ENCODE measurements at regions not wholly inside any gene's neighbourhood (a gene's known extent, or its start where the extent isn't known, plus 50 kb on each side); places are given as distances from the start of the nearest gene placed in this dataset.
"Not testable (repeated sequence)": the region's sequence is repeated elsewhere in the genome, so short reads cannot be mapped to it uniquely, and the experiment has no call there.

- DNase-seq (ENCODE audit: low spot score): no peak
Measured at GRCh38 chr1:73842436-73842835, 355.5 kb downstream of the LRRIQ3 start.

- DNase-seq (ENCODE audit: low spot score): peak; percentile 3
Measured at GRCh38 chr1:73839922-73840321, 358.1 kb downstream of the LRRIQ3 start.

- DNase-seq (ENCODE audit: low spot score): no peak
Measured at GRCh38 chr1:73832276-73833181, 365.4 kb downstream of the LRRIQ3 start.

- not testable (repeated sequence) for DNase-seq (ENCODE audit: low spot score)
Measured at GRCh38 chr1:73827283-73827682, 370.7 kb downstream of the LRRIQ3 start.

GRCh38 chr1:73824065-73824464, 373.9 kb downstream of the LRRIQ3 start:
- no peak for DNase-seq (ENCODE audit: low spot score)

- no peak for DNase-seq (ENCODE audit: low spot score)
Measured at GRCh38 chr1:73821520-73821919, 376.5 kb downstream of the LRRIQ3 start.

GRCh38 chr1:73820843-73821242, 377.1 kb downstream of the LRRIQ3 start:
- DNase-seq (ENCODE audit: low spot score): no peak

GRCh38 chr1:73813716-73814115, 384.3 kb downstream of the LRRIQ3 start:
- DNase-seq (ENCODE audit: low spot score): no peak

GRCh38 chr1:73813236-73813635, 384.7 kb downstream of the LRRIQ3 start:
- DNase-seq (ENCODE audit: low spot score): no peak

- no peak for DNase-seq (ENCODE audit: low spot score)
Measured at GRCh38 chr1:73811798-73812197, 386.2 kb downstream of the LRRIQ3 start.

- DNase-seq (ENCODE audit: low spot score): no peak
Measured at GRCh38 chr1:73804935-73805334, 393.0 kb downstream of the LRRIQ3 start.

- no peak for DNase-seq (ENCODE audit: low spot score)
Measured at GRCh38 chr1:73803380-73803779, 394.6 kb downstream of the LRRIQ3 start.

- no peak for DNase-seq (ENCODE audit: low spot score)
Measured at GRCh38 chr1:73801912-73802429, 396.0 kb downstream of the LRRIQ3 start.

- no peak for DNase-seq (ENCODE audit: low spot score)
Measured at GRCh38 chr1:73800376-73800775, 397.6 kb downstream of the LRRIQ3 start.

- no peak for DNase-seq (ENCODE audit: low spot score)
Measured at GRCh38 chr1:73789965-73790364, 408.0 kb downstream of the LRRIQ3 start.

GRCh38 chr1:73784026-73784425, 413.9 kb downstream of the LRRIQ3 start:
- DNase-seq (ENCODE audit: low spot score): no peak

GRCh38 chr1:73783352-73783751, 414.6 kb downstream of the LRRIQ3 start:
- no peak for DNase-seq (ENCODE audit: low spot score)

- DNase-seq (ENCODE audit: low spot score): no peak
Measured at GRCh38 chr1:73782901-73783300, 415.1 kb downstream of the LRRIQ3 start.

- DNase-seq (ENCODE audit: low spot score): no peak
Measured at GRCh38 chr1:73781251-73781650, 416.7 kb downstream of the LRRIQ3 start.

GRCh38 chr1:73778471-73778870, 419.5 kb downstream of the LRRIQ3 start:
- no peak for DNase-seq (ENCODE audit: low spot score)

- no peak for DNase-seq (ENCODE audit: low spot score)
Measured at GRCh38 chr1:73775896-73776295, 422.1 kb downstream of the LRRIQ3 start.

GRCh38 chr1:73772941-73773340, 425.0 kb downstream of the LRRIQ3 start:
- no peak for DNase-seq (ENCODE audit: low spot score)

GRCh38 chr1:73771396-73771795, 426.6 kb downstream of the LRRIQ3 start:
- no peak for DNase-seq (ENCODE audit: low spot score)

Measured in kidney capillary endothelial cell (primary cell).